D721Med (cell line): ENCODE measurements at regions not wholly inside any gene's neighbourhood (a gene's known extent, or its start where the extent isn't known, plus 50 kb on each side); places are given as distances from the start of the nearest gene placed in this dataset.

ENCODE experiments used
- DNase-seq: peaks from one replicate; pipeline ENCODE4 v3.0.0; 2011; ENCODE audit warnings: low spot score; ENCODE audit not compliant: insufficient read length
- FAIRE-seq: peaks from 2 replicates; lab custom pipeline; 2011; peaks lifted over from hg19 to GRCh38; lab: Jason Lieb, UNC
- TF ChIP-seq, protein P1 (sequence below): IDR thresholded peaks from 2 replicates; pipeline ENCODE4 v1.5.1; 2012; ENCODE audit warnings: mild to moderate bottlenecking, control low read depth; ENCODE audit not compliant: insufficient read depth; ENCODE audit errors: missing control alignments

DNA sequence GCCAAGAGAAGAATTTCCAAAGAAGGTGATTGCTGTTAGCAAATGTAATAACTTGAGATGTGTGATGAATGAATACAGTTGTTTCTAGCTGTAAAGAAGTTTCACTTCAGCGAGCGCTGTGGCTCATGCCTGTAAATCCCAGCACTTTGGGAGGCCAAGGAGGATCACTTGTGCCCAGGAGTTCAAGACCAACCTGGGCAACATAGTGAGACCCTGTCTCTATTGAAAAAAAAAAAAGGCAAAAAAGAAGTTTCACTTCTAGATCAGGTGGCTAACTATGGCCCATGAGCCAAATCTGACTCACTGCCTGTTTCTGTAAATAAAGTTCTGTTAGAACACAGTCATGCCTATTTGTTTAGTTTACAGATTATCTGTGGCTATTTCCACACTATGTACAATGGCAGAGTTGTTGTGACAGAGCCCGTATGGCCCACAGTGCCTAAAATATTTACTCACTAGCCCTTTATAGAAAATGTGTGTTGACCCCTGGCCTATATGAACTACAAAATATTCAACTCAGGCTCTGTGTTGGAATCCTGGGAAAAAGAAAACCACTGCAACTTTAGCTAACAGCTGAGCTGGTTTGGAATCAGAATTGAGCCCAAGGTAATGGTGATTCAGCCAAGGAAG, 54.1 kb upstream of the PRPS1 start:
- DNase-seq (no peak), FAIRE-seq (no peak)
- TF ChIP-seq, protein P1, sequence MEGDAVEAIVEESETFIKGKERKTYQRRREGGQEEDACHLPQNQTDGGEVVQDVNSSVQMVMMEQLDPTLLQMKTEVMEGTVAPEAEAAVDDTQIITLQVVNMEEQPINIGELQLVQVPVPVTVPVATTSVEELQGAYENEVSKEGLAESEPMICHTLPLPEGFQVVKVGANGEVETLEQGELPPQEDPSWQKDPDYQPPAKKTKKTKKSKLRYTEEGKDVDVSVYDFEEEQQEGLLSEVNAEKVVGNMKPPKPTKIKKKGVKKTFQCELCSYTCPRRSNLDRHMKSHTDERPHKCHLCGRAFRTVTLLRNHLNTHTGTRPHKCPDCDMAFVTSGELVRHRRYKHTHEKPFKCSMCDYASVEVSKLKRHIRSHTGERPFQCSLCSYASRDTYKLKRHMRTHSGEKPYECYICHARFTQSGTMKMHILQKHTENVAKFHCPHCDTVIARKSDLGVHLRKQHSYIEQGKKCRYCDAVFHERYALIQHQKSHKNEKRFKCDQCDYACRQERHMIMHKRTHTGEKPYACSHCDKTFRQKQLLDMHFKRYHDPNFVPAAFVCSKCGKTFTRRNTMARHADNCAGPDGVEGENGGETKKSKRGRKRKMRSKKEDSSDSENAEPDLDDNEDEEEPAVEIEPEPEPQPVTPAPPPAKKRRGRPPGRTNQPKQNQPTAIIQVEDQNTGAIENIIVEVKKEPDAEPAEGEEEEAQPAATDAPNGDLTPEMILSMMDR: no peak

DNA sequence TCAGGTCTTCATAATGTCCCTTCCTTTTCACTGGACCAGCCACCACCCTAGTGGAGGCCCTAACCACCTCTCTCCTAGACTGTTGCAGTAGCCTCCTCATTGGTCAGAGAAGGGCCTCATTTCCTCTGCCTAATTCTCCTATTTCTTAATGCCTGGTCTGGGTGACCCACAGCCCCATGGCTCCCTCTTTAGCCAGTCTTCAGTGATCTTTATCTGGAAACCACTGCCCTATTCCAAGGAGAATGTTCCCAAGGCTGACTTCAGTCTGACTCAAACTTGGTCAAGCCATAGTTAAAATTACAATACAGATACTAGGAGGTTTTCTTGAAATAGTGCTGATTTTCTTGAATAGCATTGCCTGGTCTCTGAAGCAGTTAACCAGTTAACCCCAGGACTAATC, 53.6 kb upstream of the PRPS1 start:
- FAIRE-seq (no peak), DNase-seq (no peak)
- TF ChIP-seq, protein P1: no peak

DNA sequence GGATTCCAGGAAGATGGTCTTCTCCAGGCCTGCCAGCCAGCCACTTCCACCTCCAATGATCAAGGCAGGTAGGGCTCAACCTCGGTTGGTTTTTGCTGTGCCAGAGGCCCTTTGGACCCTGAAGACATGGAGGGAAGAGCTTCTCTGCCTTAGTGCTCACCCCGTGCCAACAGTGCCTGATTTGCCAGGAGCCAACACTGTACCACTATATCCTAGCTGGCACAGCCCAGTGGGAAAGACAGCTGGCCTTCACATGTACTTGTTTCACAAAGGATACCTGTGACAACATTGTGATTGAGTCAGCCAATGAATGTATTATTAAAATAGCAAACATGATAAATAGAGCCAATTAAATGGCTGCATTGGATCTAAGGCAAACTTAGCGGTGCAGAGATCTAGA, 51.9 kb upstream of the PRPS1 start:
- DNase-seq (no peak), FAIRE-seq (no peak)
- TF ChIP-seq, protein P1: no peak

DNA sequence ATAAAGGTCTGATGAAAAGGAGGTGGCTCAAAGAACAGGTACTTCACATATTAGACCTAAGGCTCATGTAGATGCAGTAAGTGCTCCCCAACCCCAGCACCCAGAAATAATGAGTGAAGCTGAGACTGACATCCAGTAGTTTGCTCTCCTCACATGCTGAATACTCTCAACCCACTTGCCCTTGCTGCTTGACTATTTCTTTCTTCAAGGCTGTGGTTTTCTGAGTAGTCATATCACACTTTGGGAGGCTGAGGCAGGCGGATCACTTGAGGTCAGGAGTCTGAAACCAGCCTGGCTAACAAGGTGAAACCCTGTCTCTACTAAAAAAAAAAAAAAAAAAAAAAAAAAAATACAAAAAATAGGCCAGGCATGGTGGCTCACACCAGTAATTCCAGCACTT, 51.5 kb upstream of the PRPS1 start:
- FAIRE-seq (no peak), DNase-seq (no peak)
- TF ChIP-seq, protein P1: no peak

DNA sequence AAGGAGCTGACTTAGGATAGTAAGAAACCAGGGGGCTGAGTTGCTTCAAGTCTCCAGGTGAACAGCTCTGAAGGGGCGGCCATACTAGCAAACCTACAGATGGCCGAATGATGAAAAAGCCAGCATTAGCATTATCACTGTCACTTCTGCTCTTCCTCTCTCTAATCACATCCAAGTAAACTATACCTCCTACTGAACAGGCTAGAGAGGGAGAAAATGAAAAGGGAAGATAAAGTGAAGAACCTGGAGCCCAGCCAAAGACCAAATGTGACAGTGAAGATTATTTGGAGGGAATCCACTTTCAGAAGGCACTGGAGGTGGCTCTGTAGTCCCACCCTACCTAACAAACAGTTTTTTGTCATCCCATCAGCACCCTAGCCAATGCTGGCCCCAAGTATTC, 50.4 kb upstream of the PRPS1 start:
- DNase-seq: no peak
- no peak for FAIRE-seq
- TF ChIP-seq, protein P1: no peak
